ENCODE measurements at regions not wholly inside any gene's neighbourhood (a gene's known extent, or its start where the extent isn't known, plus 50 kb on each side); places are given as distances from the start of the nearest gene placed in this dataset.

GRCh38 chr20:57071283-57071731 is 195.1 kb downstream of the BMP7 start:
- Histone ChIP-seq H3K4me3 (no peak overlapping the region), H3K9me3 (replicated peaks; ENCODE audit: control insufficient read depth, insufficient read depth, low read length) (no peaks in the 10 kb centered on the region; the same call in 2 of the 3 replicates), H3K79me2 (ENCODE audit: control insufficient read depth, insufficient read depth, low read length) (no peaks in the 10 kb centered on the region), H3K36me3 (ENCODE audit: control insufficient read depth in 2 of 2, insufficient read depth in 2 of 2, low read length in 1 of 2) (no peaks in the 10 kb centered on the region), H4K20me1 (ENCODE audit: control insufficient read depth, insufficient read depth) (no peaks in the 10 kb centered on the region), H3K4me2 (ENCODE audit: control insufficient read depth, insufficient read depth) (no peak overlapping the region), H3K27me3 (replicated peaks in 1 of 2; ENCODE audit: control insufficient read depth in 2 of 2, insufficient read depth in 2 of 2, low read length in 1 of 2) (peaks cover 0 to 4% of the 10 kb centered on the region in 2 experiments; a peak in 3 of 4 replicates), H3K27ac (ENCODE audit: control insufficient read depth, insufficient read depth) (no peak overlapping the region), H3K9ac (ENCODE audit: control insufficient read depth, insufficient read depth, low read length) (no peak overlapping the region), H2AFZ (ENCODE audit: control insufficient read depth, low read depth, low read length) (no peak overlapping the region), H3K4me1 (ENCODE audit: control insufficient read depth, insufficient read depth, low read length) (no peaks in the 10 kb centered on the region)
- CTCF ChIA-PET = no interaction called here
- intact Hi-C loops (cut with micrococcal nuclease; ENCODE audit: unreplicated experiment) = no loop called here
- DNase-seq (ENCODE audit: low read depth, low spot score) (no peak), FAIRE-seq (no peak), ATAC-seq (no peak)
- SMC1A ChIA-PET (ENCODE audit: uncharacterized antibody, unreplicated experiment) = no interaction called here
- in situ Hi-C loops (cut with MboI) = no loop called here
- BruUV-seq (replicated peaks) = no TSS peak
- RAD21 ChIA-PET (ENCODE audit: unreplicated experiment) = no interaction called here
- TF ChIP-seq USF1 (IDR thresholded peaks at IDR 0.05; ENCODE audit: borderline replicate concordance, extremely low read length, insufficient read depth, low read depth, low read length) (peak; percentile 28), GATAD2B (conservative IDR thresholded peaks at IDR 0.05; ENCODE audit: low read depth) (no peak)
- POLR2A ChIA-PET = no interaction called here
- WGBS (ENCODE audit: insufficient coverage, insufficient replicate concordance, low lambda C conversion rate, missing lambda C conversion rate) = 23% methylated on average over 14 of the region's 14 CpGs

- DNase-seq (ENCODE audit: low read depth, low spot score) (no peak), FAIRE-seq (no peak), ATAC-seq (no peak)
- Histone ChIP-seq H3K27me3 (replicated peaks in 1 of 2; ENCODE audit: control insufficient read depth in 2 of 2, insufficient read depth in 2 of 2, low read length in 1 of 2) (peaks cover 0 to 4% of the 10 kb centered on the region in 2 experiments; a peak in 3 of 4 replicates), H2AFZ (ENCODE audit: control insufficient read depth, low read depth, low read length) (no peak overlapping the region), H3K4me1 (ENCODE audit: control insufficient read depth, insufficient read depth, low read length) (no peaks in the 10 kb centered on the region), H3K9me3 (replicated peaks; ENCODE audit: control insufficient read depth, insufficient read depth, low read length) (no peaks in the 10 kb centered on the region; the same call in 2 of the 3 replicates), H3K9ac (ENCODE audit: control insufficient read depth, insufficient read depth, low read length) (no peak overlapping the region), H3K4me3 (no peak overlapping the region), H4K20me1 (ENCODE audit: control insufficient read depth, insufficient read depth) (no peaks in the 10 kb centered on the region), H3K79me2 (ENCODE audit: control insufficient read depth, insufficient read depth, low read length) (no peaks in the 10 kb centered on the region), H3K4me2 (ENCODE audit: control insufficient read depth, insufficient read depth) (no peak overlapping the region), H3K36me3 (ENCODE audit: control insufficient read depth in 2 of 2, insufficient read depth in 2 of 2, low read length in 1 of 2) (no peaks in the 10 kb centered on the region), H3K27ac (ENCODE audit: control insufficient read depth, insufficient read depth) (no peak overlapping the region)
- in situ Hi-C loops (cut with MboI) (no loop called here), intact Hi-C loops (cut with micrococcal nuclease; ENCODE audit: unreplicated experiment) (no loop called here)
- 6% methylated on average over 8 of the region's 8 CpGs for WGBS (ENCODE audit: insufficient coverage, insufficient replicate concordance, low lambda C conversion rate, missing lambda C conversion rate)
- RAD21 ChIA-PET (ENCODE audit: unreplicated experiment) = no interaction called here
- SMC1A ChIA-PET (ENCODE audit: uncharacterized antibody, unreplicated experiment) = no interaction called here
- BruUV-seq (replicated peaks) = no TSS peak
- POLR2A ChIA-PET = no interaction called here
- CTCF ChIA-PET = no interaction called here
- TF ChIP-seq RBBP5 (conservative IDR thresholded peaks at IDR 0.05) (no peak), EED (IDR thresholded peaks at IDR 0.05; ENCODE audit: low read depth) (no peak), TAF1 (IDR thresholded peaks at IDR 0.05; ENCODE audit: borderline replicate concordance, low read depth, low read length) (no peak), ZNF207 (IDR thresholded peaks at IDR 0.05; ENCODE audit: borderline replicate concordance) (no peak), CHD4 (IDR thresholded peaks at IDR 0.05) (no peak), HDGF (IDR thresholded peaks at IDR 0.05) (no peak), JUNB (IDR thresholded peaks at IDR 0.05) (no peak), WRNIP1 (IDR thresholded peaks at IDR 0.05; ENCODE audit: borderline replicate concordance, low read depth, low read length) (no peak)
Observed at GRCh38 chr20:57071954-57072583, 194.4 kb downstream of the BMP7 start.
